ENCODE measurements at regions not wholly inside any gene's neighbourhood (a gene's known extent, or its start where the extent isn't known, plus 50 kb on each side); places are given as distances from the start of the nearest gene placed in this dataset.

DNA sequence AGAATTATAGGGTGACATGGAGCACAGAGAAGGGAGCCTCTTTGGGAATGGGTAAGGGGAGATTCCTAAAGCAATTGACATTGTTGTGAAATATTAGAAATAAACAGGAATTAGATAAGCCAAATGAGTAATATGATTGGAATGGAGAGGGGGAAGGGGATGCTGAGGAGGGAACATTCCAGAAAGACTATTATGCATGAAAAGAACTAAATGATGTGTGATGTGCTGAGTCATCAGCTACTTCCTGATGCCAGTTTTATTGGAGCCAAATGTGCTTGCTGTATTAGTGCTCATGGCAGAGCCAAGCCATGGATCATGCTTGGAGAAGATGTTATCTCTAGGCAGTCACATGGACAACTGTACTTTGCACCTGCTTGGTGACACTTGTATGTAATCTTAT is 189.0 kb upstream of the HCCS start:
- Histone ChIP-seq H3K9ac (ENCODE audit: low read length) (no peak overlapping the region), H3K9me3 (ENCODE audit: control insufficient read depth, low read length) (no peaks in the 10 kb centered on the region), H3K4me3 (ENCODE audit: low read length) (no peak overlapping the region), H3K4me1 (ENCODE audit: control insufficient read depth, insufficient read depth, low read length) (no peaks in the 10 kb centered on the region), H3K36me3 (ENCODE audit: control insufficient read depth, insufficient read depth, low read length) (no peaks in the 10 kb centered on the region), H3K27me3 (ENCODE audit: control insufficient read depth, insufficient read depth, low read length) (no peaks in the 10 kb centered on the region)

- Histone ChIP-seq H3K4me1 (ENCODE audit: control insufficient read depth, insufficient read depth, low read length) (no peaks in the 10 kb centered on the region), H3K4me3 (ENCODE audit: low read length) (no peak overlapping the region), H3K27me3 (ENCODE audit: control insufficient read depth, insufficient read depth, low read length) (no peaks in the 10 kb centered on the region), H3K9me3 (ENCODE audit: control insufficient read depth, low read length) (no peaks in the 10 kb centered on the region), H3K36me3 (ENCODE audit: control insufficient read depth, insufficient read depth, low read length) (no peaks in the 10 kb centered on the region), H3K9ac (ENCODE audit: low read length) (no peak overlapping the region)
Measured at GRCh38 chrX:10922835-10923234, 188.3 kb upstream of the HCCS start.

DNA sequence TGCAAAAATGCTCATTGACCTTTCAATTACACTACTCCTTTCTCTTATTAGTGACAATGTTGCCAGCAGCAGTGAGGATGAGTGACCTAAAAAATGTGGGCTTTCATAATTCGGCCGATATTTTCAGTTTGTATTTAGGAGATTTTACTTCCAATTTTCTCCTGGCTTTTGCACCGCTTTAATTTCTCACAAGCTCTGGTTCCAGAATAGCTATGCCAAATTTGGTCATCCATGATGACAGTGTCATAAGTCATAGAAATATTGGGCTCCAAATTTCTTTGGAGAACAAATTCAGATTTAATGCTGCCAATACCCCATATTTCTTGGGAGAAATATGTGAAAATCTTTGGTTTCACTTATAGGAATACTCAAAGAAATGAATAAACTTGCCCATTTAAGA is 187.7 kb upstream of the HCCS start:
- Histone ChIP-seq H3K4me3 (ENCODE audit: low read length) (no peak overlapping the region), H3K27me3 (ENCODE audit: control insufficient read depth, insufficient read depth, low read length) (no peaks in the 10 kb centered on the region), H3K9ac (ENCODE audit: low read length) (no peak overlapping the region), H3K36me3 (ENCODE audit: control insufficient read depth, insufficient read depth, low read length) (no peaks in the 10 kb centered on the region), H3K9me3 (ENCODE audit: control insufficient read depth, low read length) (no peaks in the 10 kb centered on the region), H3K4me1 (ENCODE audit: control insufficient read depth, insufficient read depth, low read length) (no peaks in the 10 kb centered on the region)

- H3K36me3 ChIP-seq (ENCODE audit: control insufficient read depth, insufficient read depth, low read length), result no peaks in the 10 kb centered on the region
- no peaks in the 10 kb centered on the region for H3K9me3 ChIP-seq (ENCODE audit: control insufficient read depth, low read length)
Measured at GRCh38 chrX:10926404-10926803, 184.7 kb upstream of the HCCS start.

DNA sequence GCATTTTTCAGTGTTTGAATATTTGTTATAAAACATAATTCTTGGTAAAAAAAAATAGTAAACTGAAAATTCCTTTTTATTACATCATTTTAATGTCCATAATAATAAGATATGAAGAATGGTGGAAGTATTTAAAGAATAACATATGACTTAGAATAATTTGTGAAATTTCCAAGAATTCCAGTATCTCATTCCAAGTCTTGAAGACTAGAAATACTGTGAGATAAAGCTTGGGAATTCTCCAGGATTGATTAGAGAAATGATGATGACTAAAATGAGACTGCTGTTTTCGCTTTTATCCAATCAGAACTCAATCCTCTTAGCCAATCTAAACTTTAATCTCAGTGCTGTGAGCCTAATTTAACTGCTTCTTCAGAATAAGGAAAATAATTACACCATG is 184.2 kb upstream of the HCCS start:
- no peaks in the 10 kb centered on the region for H3K9me3 ChIP-seq (ENCODE audit: control insufficient read depth, low read length)
- H3K27me3 ChIP-seq (ENCODE audit: control insufficient read depth, insufficient read depth, low read length), result no peaks in the 10 kb centered on the region
- no peak overlapping the region for H3K4me3 ChIP-seq (ENCODE audit: low read length)
- H3K4me1 ChIP-seq (ENCODE audit: control insufficient read depth, insufficient read depth, low read length), result no peaks in the 10 kb centered on the region
- no peaks in the 10 kb centered on the region for H3K36me3 ChIP-seq (ENCODE audit: control insufficient read depth, insufficient read depth, low read length)
- H3K9ac ChIP-seq (ENCODE audit: low read length), result no peak overlapping the region

More at GRCh38 chrX:10926404-10926803, 184.7 kb upstream of the HCCS start:
- Histone ChIP-seq H3K9ac (ENCODE audit: low read length) (no peak overlapping the region), H3K27me3 (ENCODE audit: control insufficient read depth, insufficient read depth, low read length) (no peaks in the 10 kb centered on the region), H3K4me1 (ENCODE audit: control insufficient read depth, insufficient read depth, low read length) (no peaks in the 10 kb centered on the region), H3K4me3 (ENCODE audit: low read length) (no peak overlapping the region)

DNA sequence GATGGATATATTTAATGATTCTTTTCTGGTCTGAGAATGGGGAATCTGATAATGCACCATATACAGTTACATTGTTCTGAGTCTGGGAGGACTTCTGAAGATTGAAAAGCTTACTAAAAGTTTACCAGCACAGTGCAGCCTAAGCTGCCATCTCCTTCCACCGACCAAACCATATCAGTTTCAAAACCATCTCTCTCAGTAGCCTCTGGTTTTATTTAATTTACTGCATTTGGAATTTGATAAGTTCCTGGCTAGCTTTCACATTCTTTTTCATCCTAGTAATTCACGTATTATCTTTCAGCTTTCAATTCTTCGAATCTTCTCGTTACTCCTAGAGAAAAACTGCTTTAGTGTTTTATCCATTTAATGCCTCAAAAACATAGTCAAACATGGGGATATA is 181.4 kb upstream of the HCCS start:
- Histone ChIP-seq H3K36me3 (ENCODE audit: control insufficient read depth, insufficient read depth, low read length) (no peaks in the 10 kb centered on the region), H3K9ac (ENCODE audit: low read length) (no peak overlapping the region), H3K9me3 (ENCODE audit: control insufficient read depth, low read length) (no peaks in the 10 kb centered on the region), H3K27me3 (ENCODE audit: control insufficient read depth, insufficient read depth, low read length) (no peaks in the 10 kb centered on the region), H3K4me3 (ENCODE audit: low read length) (no peak overlapping the region), H3K4me1 (ENCODE audit: control insufficient read depth, insufficient read depth, low read length) (no peaks in the 10 kb centered on the region)

GRCh38 chrX:10930151-10930550 is 181.0 kb upstream of the HCCS start:
- Histone ChIP-seq H3K9me3 (ENCODE audit: control insufficient read depth, low read length) (no peaks in the 10 kb centered on the region), H3K36me3 (ENCODE audit: control insufficient read depth, insufficient read depth, low read length) (no peaks in the 10 kb centered on the region), H3K4me3 (ENCODE audit: low read length) (no peak overlapping the region), H3K27me3 (ENCODE audit: control insufficient read depth, insufficient read depth, low read length) (no peaks in the 10 kb centered on the region), H3K9ac (ENCODE audit: low read length) (no peak overlapping the region), H3K4me1 (ENCODE audit: control insufficient read depth, insufficient read depth, low read length) (no peaks in the 10 kb centered on the region)

- H3K4me3 ChIP-seq (ENCODE audit: low read length), result no peak overlapping the region
- no peak overlapping the region for H3K9ac ChIP-seq (ENCODE audit: low read length)
- H3K4me1 ChIP-seq (ENCODE audit: control insufficient read depth, insufficient read depth, low read length), result no peaks in the 10 kb centered on the region
- H3K9me3 ChIP-seq (ENCODE audit: control insufficient read depth, low read length), result no peaks in the 10 kb centered on the region
- no peaks in the 10 kb centered on the region for H3K27me3 ChIP-seq (ENCODE audit: control insufficient read depth, insufficient read depth, low read length)
- no peaks in the 10 kb centered on the region for H3K36me3 ChIP-seq (ENCODE audit: control insufficient read depth, insufficient read depth, low read length)
Measured at GRCh38 chrX:10931976-10932375, 179.2 kb upstream of the HCCS start.

- Histone ChIP-seq H3K4me3 (ENCODE audit: low read length) (no peak overlapping the region), H3K36me3 (ENCODE audit: control insufficient read depth, insufficient read depth, low read length) (no peaks in the 10 kb centered on the region), H3K27me3 (ENCODE audit: control insufficient read depth, insufficient read depth, low read length) (no peaks in the 10 kb centered on the region), H3K4me1 (ENCODE audit: control insufficient read depth, insufficient read depth, low read length) (no peaks in the 10 kb centered on the region), H3K9me3 (ENCODE audit: control insufficient read depth, low read length) (no peaks in the 10 kb centered on the region), H3K9ac (ENCODE audit: low read length) (no peak overlapping the region)
Measured at GRCh38 chrX:10932842-10933440, 178.2 kb upstream of the HCCS start.

GRCh38 chrX:10935501-10935900 is 175.6 kb upstream of the HCCS start:
- H3K4me1 ChIP-seq (ENCODE audit: control insufficient read depth, insufficient read depth, low read length), result no peaks in the 10 kb centered on the region
- no peaks in the 10 kb centered on the region for H3K36me3 ChIP-seq (ENCODE audit: control insufficient read depth, insufficient read depth, low read length)
- H3K9ac ChIP-seq (ENCODE audit: low read length), result no peak overlapping the region
- H3K27me3 ChIP-seq (ENCODE audit: control insufficient read depth, insufficient read depth, low read length), result no peaks in the 10 kb centered on the region
- H3K4me3 ChIP-seq (ENCODE audit: low read length), result no peak overlapping the region
- H3K9me3 ChIP-seq (ENCODE audit: control insufficient read depth, low read length), result no peaks in the 10 kb centered on the region

- Histone ChIP-seq H3K27me3 (ENCODE audit: control insufficient read depth, insufficient read depth, low read length) (no peaks in the 10 kb centered on the region), H3K9ac (ENCODE audit: low read length) (no peak overlapping the region)
Measured at GRCh38 chrX:10936976-10937375, 174.2 kb upstream of the HCCS start.

GRCh38 chrX:10938365-10938923 is 172.7 kb upstream of the HCCS start:
- Histone ChIP-seq H3K36me3 (ENCODE audit: control insufficient read depth, insufficient read depth, low read length) (no peaks in the 10 kb centered on the region), H3K27me3 (ENCODE audit: control insufficient read depth, insufficient read depth, low read length) (no peaks in the 10 kb centered on the region), H3K9ac (ENCODE audit: low read length) (no peak overlapping the region), H3K4me3 (ENCODE audit: low read length) (no peak overlapping the region), H3K9me3 (ENCODE audit: control insufficient read depth, low read length) (no peaks in the 10 kb centered on the region), H3K4me1 (ENCODE audit: control insufficient read depth, insufficient read depth, low read length) (no peaks in the 10 kb centered on the region)

More at GRCh38 chrX:10936976-10937375, 174.2 kb upstream of the HCCS start:
- H3K4me3 ChIP-seq (ENCODE audit: low read length), result no peak overlapping the region
- H3K36me3 ChIP-seq (ENCODE audit: control insufficient read depth, insufficient read depth, low read length), result no peaks in the 10 kb centered on the region
- no peaks in the 10 kb centered on the region for H3K9me3 ChIP-seq (ENCODE audit: control insufficient read depth, low read length)
- no peaks in the 10 kb centered on the region for H3K4me1 ChIP-seq (ENCODE audit: control insufficient read depth, insufficient read depth, low read length)

GRCh38 chrX:10939424-10939823 is 171.7 kb upstream of the HCCS start:
- no peak overlapping the region for H3K9ac ChIP-seq (ENCODE audit: low read length)
- H3K36me3 ChIP-seq (ENCODE audit: control insufficient read depth, insufficient read depth, low read length), result no peaks in the 10 kb centered on the region
- H3K27me3 ChIP-seq (ENCODE audit: control insufficient read depth, insufficient read depth, low read length), result no peaks in the 10 kb centered on the region
- H3K4me3 ChIP-seq (ENCODE audit: low read length), result no peak overlapping the region
- H3K4me1 ChIP-seq (ENCODE audit: control insufficient read depth, insufficient read depth, low read length), result no peaks in the 10 kb centered on the region
- no peaks in the 10 kb centered on the region for H3K9me3 ChIP-seq (ENCODE audit: control insufficient read depth, low read length)

Data from mucosa of stomach (tissue), 1 donor.